Activated CD8-positive, alpha-beta memory T cell treated with anti-CD3 and anti-CD28 coated beads for 4 hours (primary cell): ENCODE measurements at regions not wholly inside any gene's neighbourhood (a gene's known extent, or its start where the extent isn't known, plus 50 kb on each side); places are given as distances from the start of the nearest gene placed in this dataset.
"Not testable (repeated sequence)": the region's sequence is repeated elsewhere in the genome, so short reads cannot be mapped to it uniquely, and the experiment has no call there.

Experiments
- DNase-seq, 2 donors: peaks; one replicate each; pipeline ENCODE4 v3.0.0-alpha.2; 2020; ENCODE audit warnings: low read depth in 2 of 2

GRCh38 chr5:74462356-74462755, 178.2 kb downstream of the ENC1 start:
- no peak for DNase-seq

- DNase-seq: no peak
These were observed 179.3 kb downstream of the ENC1 start for GRCh38 chr5:74461251-74461650.

GRCh38 chr5:74460694-74461093, 179.8 kb downstream of the ENC1 start:
- DNase-seq: no peak

- DNase-seq: no peak
These were observed 180.5 kb downstream of the ENC1 start for GRCh38 chr5:74459984-74460383.

GRCh38 chr5:74457876-74458275, 182.7 kb downstream of the ENC1 start:
- DNase-seq: no peak

GRCh38 chr5:74454263-74455030, 186.1 kb downstream of the ENC1 start:
- DNase-seq: no peak

- no peak for DNase-seq
These were observed 187.7 kb downstream of the ENC1 start for GRCh38 chr5:74452856-74453255.

- no peak for DNase-seq
These were observed 190.4 kb downstream of the ENC1 start for GRCh38 chr5:74450095-74450494.

GRCh38 chr5:74446725-74447241, 193.7 kb downstream of the ENC1 start:
- no peak for DNase-seq

GRCh38 chr5:74442466-74442865, 198.1 kb downstream of the ENC1 start:
- no peak for DNase-seq

- no peak for DNase-seq
These were observed 198.9 kb downstream of the ENC1 start for GRCh38 chr5:74441616-74442015.

GRCh38 chr5:74440341-74440740, 200.2 kb downstream of the ENC1 start:
- no peak for DNase-seq

- not testable (repeated sequence) for DNase-seq
These were observed 202.7 kb downstream of the ENC1 start for GRCh38 chr5:74437870-74438269.

GRCh38 chr5:74433896-74434829, 206.4 kb downstream of the ENC1 start:
- DNase-seq: no peak

GRCh38 chr5:74433255-74433895, 207.2 kb downstream of the ENC1 start:
- DNase-seq: no peak

GRCh38 chr5:74432721-74433120, 207.8 kb downstream of the ENC1 start:
- no peak for DNase-seq

GRCh38 chr5:74432216-74432615, 208.3 kb downstream of the ENC1 start:
- no peak for DNase-seq

- no peak for DNase-seq
These were observed 209.2 kb downstream of the ENC1 start for GRCh38 chr5:74431290-74431669.

- no peak for DNase-seq
These were observed 209.8 kb downstream of the ENC1 start for GRCh38 chr5:74430631-74431289.

- no peak for DNase-seq
These were observed 211.0 kb downstream of the ENC1 start for GRCh38 chr5:74429495-74429894.

- no peak for DNase-seq
These were observed 211.7 kb downstream of the ENC1 start for GRCh38 chr5:74428876-74429275.

- no peak for DNase-seq
These were observed 212.3 kb downstream of the ENC1 start for GRCh38 chr5:74428275-74428674.
